ENCODE measurements at regions not wholly inside any gene's neighbourhood (a gene's known extent, or its start where the extent isn't known, plus 50 kb on each side); places are given as distances from the start of the nearest gene placed in this dataset.

GRCh38 chr3:59263152-59263551 lies 213.3 kb upstream of the CFAP20DC start:
- TF ChIP-seq, protein P1, sequence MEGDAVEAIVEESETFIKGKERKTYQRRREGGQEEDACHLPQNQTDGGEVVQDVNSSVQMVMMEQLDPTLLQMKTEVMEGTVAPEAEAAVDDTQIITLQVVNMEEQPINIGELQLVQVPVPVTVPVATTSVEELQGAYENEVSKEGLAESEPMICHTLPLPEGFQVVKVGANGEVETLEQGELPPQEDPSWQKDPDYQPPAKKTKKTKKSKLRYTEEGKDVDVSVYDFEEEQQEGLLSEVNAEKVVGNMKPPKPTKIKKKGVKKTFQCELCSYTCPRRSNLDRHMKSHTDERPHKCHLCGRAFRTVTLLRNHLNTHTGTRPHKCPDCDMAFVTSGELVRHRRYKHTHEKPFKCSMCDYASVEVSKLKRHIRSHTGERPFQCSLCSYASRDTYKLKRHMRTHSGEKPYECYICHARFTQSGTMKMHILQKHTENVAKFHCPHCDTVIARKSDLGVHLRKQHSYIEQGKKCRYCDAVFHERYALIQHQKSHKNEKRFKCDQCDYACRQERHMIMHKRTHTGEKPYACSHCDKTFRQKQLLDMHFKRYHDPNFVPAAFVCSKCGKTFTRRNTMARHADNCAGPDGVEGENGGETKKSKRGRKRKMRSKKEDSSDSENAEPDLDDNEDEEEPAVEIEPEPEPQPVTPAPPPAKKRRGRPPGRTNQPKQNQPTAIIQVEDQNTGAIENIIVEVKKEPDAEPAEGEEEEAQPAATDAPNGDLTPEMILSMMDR (IDR thresholded peaks at IDR 0.05) = no peak
- no peak for TF ChIP-seq POLR2A (IDR thresholded peaks at IDR 0.05)

All from lower leg skin (tissue), 3 donors.